ENCODE measurements at regions not wholly inside any gene's neighbourhood (a gene's known extent, or its start where the extent isn't known, plus 50 kb on each side); places are given as distances from the start of the nearest gene placed in this dataset.
"Not testable (repeated sequence)": the region's sequence is repeated elsewhere in the genome, so short reads cannot be mapped to it uniquely, and the experiment has no call there.

DNA sequence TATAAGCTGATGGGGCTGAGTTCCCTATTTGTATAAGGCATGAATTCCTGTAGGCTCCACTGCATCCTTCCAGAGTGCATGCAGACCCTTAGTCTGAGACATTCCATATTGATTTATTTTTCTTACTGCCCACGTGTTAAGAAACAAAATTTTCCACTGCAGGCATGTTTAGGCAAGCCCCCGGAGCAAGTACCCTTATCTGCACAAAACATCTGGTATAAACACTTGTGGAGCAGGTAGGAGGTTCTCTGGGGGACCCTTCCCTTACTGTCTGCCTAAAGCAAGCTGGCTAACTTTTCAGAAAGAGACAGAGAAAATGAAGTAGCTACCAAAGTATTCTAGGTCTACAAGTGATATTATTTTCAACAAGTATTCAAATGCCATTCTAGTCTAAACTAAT is 571.0 kb upstream of the TPTE start:
- TF ChIP-seq CTCF (IDR thresholded peaks at IDR 0.05; ENCODE audit: insufficient read depth, low read length, poor library complexity, severe bottlenecking); EZH2phosphoT487 (conservative IDR thresholded peaks at IDR 0.05; ENCODE audit: low read length): not testable (repeated sequence)
